GM19455 (cell line): ENCODE measurements at regions not wholly inside any gene's neighbourhood (a gene's known extent, or its start where the extent isn't known, plus 50 kb on each side); places are given as distances from the start of the nearest gene placed in this dataset.

Source experiments
- ATAC-seq: cut with Tn5 transposase; IDR thresholded peaks from one replicate; pipeline ENCODE4 v1.9.1; 2021; ENCODE audit not compliant: unreplicated experiment

GRCh38 chr20:10724449-10725173 is 50.8 kb upstream of the JAG1 start:
- no peak for ATAC-seq

GRCh38 chr20:10728873-10729670 is 55.3 kb upstream of the JAG1 start:
- no peak for ATAC-seq

GRCh38 chr20:10729785-10730184 is 56.0 kb upstream of the JAG1 start:
- ATAC-seq, result no peak

GRCh38 chr20:10730629-10731183 is 56.9 kb upstream of the JAG1 start:
- ATAC-seq, result no peak

- no peak for ATAC-seq
Observed at GRCh38 chr20:10731190-10731965, 57.6 kb upstream of the JAG1 start.

GRCh38 chr20:10733122-10733521 is 59.3 kb upstream of the JAG1 start:
- no peak for ATAC-seq

GRCh38 chr20:10735195-10735949 is 61.6 kb upstream of the JAG1 start:
- no peak for ATAC-seq

GRCh38 chr20:10739134-10739533 is 65.3 kb upstream of the JAG1 start:
- no peak for ATAC-seq

GRCh38 chr20:10739566-10739965 is 65.8 kb upstream of the JAG1 start:
- no peak for ATAC-seq

- ATAC-seq, result no peak
Observed at GRCh38 chr20:10741060-10741459, 67.3 kb upstream of the JAG1 start.

GRCh38 chr20:10745790-10746189 is 72.0 kb upstream of the JAG1 start:
- ATAC-seq, result no peak

- ATAC-seq, result no peak
Observed at GRCh38 chr20:10747019-10747418, 73.2 kb upstream of the JAG1 start.

- no peak for ATAC-seq
Observed at GRCh38 chr20:10749084-10749483, 75.3 kb upstream of the JAG1 start.

- no peak for ATAC-seq
Observed at GRCh38 chr20:10752206-10752605, 78.4 kb upstream of the JAG1 start.

GRCh38 chr20:10754824-10755223 is 81.0 kb upstream of the JAG1 start:
- ATAC-seq, result no peak

GRCh38 chr20:10758446-10758845 is 84.6 kb upstream of the JAG1 start:
- no peak for ATAC-seq

GRCh38 chr20:10761232-10761631 is 87.4 kb upstream of the JAG1 start:
- ATAC-seq, result no peak

- ATAC-seq, result no peak
Observed at GRCh38 chr20:10761786-10762185, 88.0 kb upstream of the JAG1 start.

- ATAC-seq, result no peak
Observed at GRCh38 chr20:10762216-10762615, 88.4 kb upstream of the JAG1 start.

- ATAC-seq, result no peak
Observed at GRCh38 chr20:10763112-10763511, 89.3 kb upstream of the JAG1 start.

GRCh38 chr20:10769700-10770099 is 95.9 kb upstream of the JAG1 start:
- ATAC-seq, result no peak
